Lower lobe of right lung (tissue), 2 donors: ENCODE measurements at regions not wholly inside any gene's neighbourhood (a gene's known extent, or its start where the extent isn't known, plus 50 kb on each side); places are given as distances from the start of the nearest gene placed in this dataset.
"Not testable (repeated sequence)": the region's sequence is repeated elsewhere in the genome, so short reads cannot be mapped to it uniquely, and the experiment has no call there.

Experiments
- ATAC-seq, 2 donors: fragments of 200-7000 bp; cut with Tn5 transposase; one replicate each; pipeline ENCODE4 v1.9.1; 2020 to 2022; ENCODE audit warnings: mild to moderate bottlenecking in 2 of 2, moderate library complexity in 2 of 2
- DNase-seq: peaks from one replicate; pipeline ENCODE4 v3.0.0-alpha.2; 2020
- H3K27ac ChIP-seq: fragments of 200-600 bp; one replicate; pipeline ENCODE4 v1.8.0; 2022
- H3K27me3 ChIP-seq: fragments of 200-600 bp; one replicate; pipeline ENCODE4 v1.8.0; 2022; ENCODE audit warnings: low read depth
- H3K36me3 ChIP-seq: fragments of 200-600 bp; one replicate; pipeline ENCODE4 v1.8.0; 2022; ENCODE audit warnings: mild to moderate bottlenecking
- H3K4me1 ChIP-seq: fragments of 200-600 bp; one replicate; pipeline ENCODE4 v1.8.0; 2022
- H3K4me3 ChIP-seq: fragments of 200-600 bp; one replicate; pipeline ENCODE4 v1.8.0; 2022; ENCODE audit warnings: mild to moderate bottlenecking
- H3K9me3 ChIP-seq: fragments of 200-600 bp; one replicate; pipeline ENCODE4 v1.8.0; 2022
- intact Hi-C: fragments of 100-400 bp; cut with DNase I; formaldehyde crosslinking; loops from one replicate; pipeline ENCODE4 v1.11.0; 2022
- TF ChIP-seq, protein P1 (sequence below): fragments of 200-600 bp; IDR thresholded peaks from one replicate; pipeline ENCODE4 v1.8.0; 2022; ENCODE audit warnings: antibody characterized with exemption, mild to moderate bottlenecking
- donor health status: DM: no; HTN: yes; CAD: no; lungs with severe emphysema.

DNA sequence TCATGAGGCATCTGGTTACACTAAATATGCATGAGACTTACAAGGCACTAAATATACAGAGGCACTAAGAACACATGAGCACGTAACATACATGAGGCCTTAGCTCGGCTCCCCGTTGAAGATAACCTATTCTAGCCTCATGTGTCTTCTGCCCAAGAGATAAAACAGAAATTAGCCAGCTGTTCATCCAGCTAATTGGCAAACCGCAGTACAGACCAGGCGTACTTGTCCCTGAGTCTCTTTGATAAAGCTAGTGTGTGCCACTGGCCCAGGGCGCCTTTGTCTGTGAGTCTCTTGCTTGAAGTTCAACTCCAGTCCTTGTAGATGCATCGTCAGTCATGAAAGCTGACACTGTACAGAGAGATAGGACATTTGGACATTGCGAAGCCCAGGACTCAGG is 121.9 kb upstream of the SPATA12 start:
- DNase-seq (no peak), ATAC-seq (no peak)
- Histone ChIP-seq H3K4me1 (peaks cover 9% of the 10 kb centered on the region), H3K9me3 (no peaks in the 10 kb centered on the region), H3K4me3 (no peak overlapping the region), H3K27ac (no peak overlapping the region), H3K27me3 (no peaks in the 10 kb centered on the region), H3K36me3 (no peaks in the 10 kb centered on the region)
- TF ChIP-seq, protein P1, sequence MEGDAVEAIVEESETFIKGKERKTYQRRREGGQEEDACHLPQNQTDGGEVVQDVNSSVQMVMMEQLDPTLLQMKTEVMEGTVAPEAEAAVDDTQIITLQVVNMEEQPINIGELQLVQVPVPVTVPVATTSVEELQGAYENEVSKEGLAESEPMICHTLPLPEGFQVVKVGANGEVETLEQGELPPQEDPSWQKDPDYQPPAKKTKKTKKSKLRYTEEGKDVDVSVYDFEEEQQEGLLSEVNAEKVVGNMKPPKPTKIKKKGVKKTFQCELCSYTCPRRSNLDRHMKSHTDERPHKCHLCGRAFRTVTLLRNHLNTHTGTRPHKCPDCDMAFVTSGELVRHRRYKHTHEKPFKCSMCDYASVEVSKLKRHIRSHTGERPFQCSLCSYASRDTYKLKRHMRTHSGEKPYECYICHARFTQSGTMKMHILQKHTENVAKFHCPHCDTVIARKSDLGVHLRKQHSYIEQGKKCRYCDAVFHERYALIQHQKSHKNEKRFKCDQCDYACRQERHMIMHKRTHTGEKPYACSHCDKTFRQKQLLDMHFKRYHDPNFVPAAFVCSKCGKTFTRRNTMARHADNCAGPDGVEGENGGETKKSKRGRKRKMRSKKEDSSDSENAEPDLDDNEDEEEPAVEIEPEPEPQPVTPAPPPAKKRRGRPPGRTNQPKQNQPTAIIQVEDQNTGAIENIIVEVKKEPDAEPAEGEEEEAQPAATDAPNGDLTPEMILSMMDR = no peak
- intact Hi-C loops = no loop called here

DNA sequence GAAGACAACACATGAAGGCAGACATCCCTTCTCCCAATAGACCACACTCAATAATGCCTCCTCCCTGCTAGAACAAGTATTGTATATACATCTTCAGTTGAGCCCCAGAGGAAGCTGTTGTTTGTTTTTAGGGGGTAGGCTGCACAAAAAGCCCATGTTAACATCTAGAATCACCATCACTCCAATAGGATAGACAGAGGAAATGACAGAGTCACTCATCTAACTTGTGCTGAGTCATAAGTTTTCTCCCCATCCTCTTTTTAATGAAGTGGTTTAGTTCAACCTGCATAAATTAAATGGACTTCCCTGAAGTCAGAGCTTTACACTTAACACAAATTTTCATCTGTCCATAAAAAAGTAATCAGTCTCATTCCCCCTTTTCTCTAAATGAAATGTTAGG is 122.9 kb upstream of the SPATA12 start:
- DNase-seq = no peak
- no peak for ATAC-seq
- Histone ChIP-seq H3K9me3 (no peaks in the 10 kb centered on the region), H3K27me3 (no peaks in the 10 kb centered on the region), H3K27ac (no peak overlapping the region), H3K4me3 (no peak overlapping the region), H3K4me1 (peaks cover 2% of the 10 kb centered on the region), H3K36me3 (no peaks in the 10 kb centered on the region)
- TF ChIP-seq, protein P1 = no peak
- intact Hi-C loops = no loop called here

DNA sequence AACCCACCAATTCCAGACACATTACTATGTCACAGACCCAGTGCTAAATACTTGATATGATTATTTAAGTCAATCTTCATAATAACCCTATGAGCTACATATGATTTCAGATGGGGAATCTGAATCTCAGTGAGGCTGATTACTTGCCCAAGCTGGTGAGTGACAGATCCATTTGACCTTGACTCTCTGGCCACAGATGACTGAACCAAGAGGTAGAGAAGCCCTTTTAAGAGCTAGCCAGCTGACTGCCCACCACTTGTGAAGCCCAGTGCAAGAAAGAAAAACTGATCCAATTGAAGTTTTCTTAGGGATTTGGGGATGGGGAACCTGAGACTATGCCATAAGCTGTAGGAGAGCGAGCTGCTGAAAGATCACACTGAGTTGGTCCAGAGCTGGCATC is 124.7 kb upstream of the SPATA12 start:
- Histone ChIP-seq H3K9me3 (no peaks in the 10 kb centered on the region), H3K36me3 (no peaks in the 10 kb centered on the region), H3K27ac (no peak overlapping the region), H3K4me3 (no peak overlapping the region), H3K27me3 (no peaks in the 10 kb centered on the region), H3K4me1 (no peaks in the 10 kb centered on the region)
- intact Hi-C loops = no loop called here
- TF ChIP-seq, protein P1 = no peak
- DNase-seq (no peak), ATAC-seq (no peak)

DNA sequence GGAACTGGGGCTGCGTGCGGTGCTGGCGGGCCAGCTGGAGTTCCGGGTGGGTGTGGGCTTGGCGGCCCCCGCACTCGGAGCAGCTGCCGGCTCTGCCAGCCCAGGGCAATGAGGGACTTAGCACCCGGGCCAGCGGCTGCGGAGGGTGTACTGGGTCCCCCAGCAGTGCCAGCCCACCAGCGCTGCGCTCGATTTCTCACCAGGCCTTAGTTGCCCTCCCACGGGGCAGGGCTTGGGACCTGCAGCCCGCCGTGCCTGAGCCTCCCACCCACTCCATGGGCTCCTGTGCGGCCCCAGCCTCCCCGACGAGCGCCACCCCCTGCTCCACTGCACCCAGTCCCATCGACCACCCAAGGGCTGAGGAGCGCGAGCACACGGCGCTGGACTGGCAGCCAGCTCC is 126.0 kb upstream of the SPATA12 start:
- intact Hi-C loops, H3K4me3 ChIP-seq, ATAC-seq, DNase-seq, H3K27ac ChIP-seq, H3K27me3 ChIP-seq, H3K9me3 ChIP-seq, H3K36me3 ChIP-seq: not testable (repeated sequence)
- H3K4me1 ChIP-seq = peaks cover 13% of the 10 kb centered on the region

DNA sequence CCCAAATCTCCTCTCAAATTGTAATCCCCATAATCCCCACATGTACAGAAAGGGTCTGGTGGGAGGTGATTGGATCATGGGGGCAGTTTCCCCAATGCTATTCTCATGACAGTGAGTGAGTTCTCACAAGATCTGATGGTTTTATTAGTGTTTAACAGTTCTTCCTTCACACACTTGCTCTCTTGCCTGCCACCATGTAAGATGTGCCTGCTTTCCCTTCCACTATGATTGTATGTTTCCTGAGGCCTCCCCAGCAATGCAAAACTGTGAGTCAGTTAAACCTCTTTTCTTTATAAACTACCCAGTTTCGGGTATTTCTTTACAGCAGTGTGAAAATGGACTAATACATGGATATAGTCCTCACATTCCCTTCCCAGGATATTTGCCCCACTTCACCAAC is 126.7 kb upstream of the SPATA12 start:
- no peak for DNase-seq
- H3K27me3 ChIP-seq = no peaks in the 10 kb centered on the region
- H3K9me3 ChIP-seq = no peaks in the 10 kb centered on the region
- TF ChIP-seq, protein P1 = no peak
- no peak overlapping the region for H3K4me3 ChIP-seq
- H3K27ac ChIP-seq = no peak overlapping the region
- peaks cover 20% of the 10 kb centered on the region for H3K4me1 ChIP-seq
- no peak for ATAC-seq
- intact Hi-C loops = no loop called here
- H3K36me3 ChIP-seq = no peaks in the 10 kb centered on the region

DNA sequence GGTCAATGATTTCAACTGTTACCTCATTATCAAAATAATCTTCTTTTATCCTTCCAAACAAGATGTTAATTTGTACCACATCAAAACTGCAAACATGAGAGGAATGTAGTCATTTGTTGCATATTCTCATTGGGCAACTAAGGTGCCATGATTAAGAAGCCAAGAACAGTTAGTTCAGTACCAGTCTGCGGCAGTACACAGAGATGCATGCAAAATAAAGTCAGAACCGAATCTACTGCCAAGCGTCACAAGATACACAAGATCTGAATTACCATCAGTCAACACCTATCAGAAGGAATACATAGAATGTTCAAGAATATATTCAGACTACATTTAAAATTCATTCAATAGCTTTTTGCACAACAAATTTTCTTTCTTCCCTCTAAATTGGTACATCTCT is 127.6 kb upstream of the SPATA12 start:
- TF ChIP-seq, protein P1 = no peak
- no peaks in the 10 kb centered on the region for H3K36me3 ChIP-seq
- H3K9me3 ChIP-seq = no peaks in the 10 kb centered on the region
- H3K27me3 ChIP-seq = no peaks in the 10 kb centered on the region
- no peak overlapping the region for H3K4me3 ChIP-seq
- ATAC-seq = no peak
- H3K27ac ChIP-seq = no peak overlapping the region
- H3K4me1 ChIP-seq = peaks cover 29% of the 10 kb centered on the region
- intact Hi-C loops = no loop called here
- DNase-seq = no peak
